ENCODE measurements at regions not wholly inside any gene's neighbourhood (a gene's known extent, or its start where the extent isn't known, plus 50 kb on each side); places are given as distances from the start of the nearest gene placed in this dataset.

GRCh38 chr2:236700703-236701102 is 131.1 kb downstream of the ACKR3 start:
- POLR2A ChIA-PET = no interaction called here
- H3K4me3 ChIP-seq (ENCODE audit: control insufficient read depth in 1 of 7, extremely low read depth in 1 of 7, insufficient read depth in 4 of 7, low read depth in 2 of 7, low read length in 6 of 7) = no peak overlapping the region
- H3K27ac ChIP-seq (ENCODE audit: insufficient read depth in 1 of 2, low read depth in 1 of 2, low read length in 2 of 2, poor library complexity in 1 of 2, severe bottlenecking in 2 of 2) = no peak overlapping the region
- H3K36me3 ChIP-seq (ENCODE audit: control insufficient read depth in 4 of 4, insufficient read depth in 4 of 4, low read length in 3 of 4) = no peaks in the 10 kb centered on the region
- CTCF ChIA-PET = no interaction called here
- DNase-seq = no peak
- no peaks in the 10 kb centered on the region for H3K9me3 ChIP-seq (ENCODE audit: control extremely low read depth in 1 of 5, control insufficient read depth in 4 of 5, insufficient read depth in 2 of 5, low read depth in 1 of 5, low read length in 4 of 5)
- no peaks in the 10 kb centered on the region for H3K4me1 ChIP-seq (ENCODE audit: control extremely low read depth in 1 of 4, control insufficient read depth in 4 of 4, insufficient read depth in 4 of 4, low read length in 3 of 4)
- peaks cover 0 to 4% (median 0%) of the 10 kb centered on the region in 5 experiments for H3K27me3 ChIP-seq (replicated peaks in 2 of 5; ENCODE audit: control insufficient read depth in 4 of 5, insufficient read depth in 5 of 5, low read length in 4 of 5)
- 100% methylated on average over 4 of the region's 4 CpGs for WGBS (ENCODE audit: insufficient coverage)

DNA sequence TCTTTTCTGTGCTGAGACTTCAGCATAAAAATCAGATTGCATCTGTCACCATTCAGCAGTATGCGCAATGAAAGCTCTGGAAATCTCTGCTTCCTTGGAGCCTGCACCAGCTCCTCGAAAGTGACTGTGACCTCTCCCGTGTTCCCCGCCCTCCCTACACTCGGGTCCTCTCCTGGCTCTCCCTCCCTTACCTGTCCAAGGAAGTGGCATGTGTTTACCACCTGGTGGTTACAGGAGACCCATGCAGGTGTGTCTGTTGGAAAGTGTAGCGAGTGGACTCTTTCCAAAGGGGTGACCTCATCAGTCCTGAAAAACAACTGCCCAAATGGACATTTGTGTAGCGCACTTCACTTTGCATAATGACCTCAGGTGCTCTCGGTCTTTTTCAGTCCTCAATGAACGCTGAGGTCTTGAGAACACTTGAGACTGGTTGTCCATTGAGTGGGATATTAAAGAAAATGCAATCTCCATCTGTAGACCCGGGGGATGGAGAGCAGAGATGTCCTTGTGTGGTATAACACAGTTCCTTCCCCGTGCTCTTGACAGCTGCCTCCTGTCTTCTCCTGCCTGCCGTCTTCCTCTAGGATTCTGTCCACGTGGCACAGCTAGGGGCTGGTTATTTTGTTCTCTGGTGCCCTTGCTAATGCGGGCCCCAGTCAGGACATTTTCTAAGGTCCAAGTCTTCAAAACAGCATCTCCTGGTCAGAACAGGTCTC is 133.2 kb downstream of the ACKR3 start:
- DNase-seq = no peak
- ChIA-PET POLR2A (interaction anchor here (0.5 kb wide), 1 partner anchor 298 kb away, joined by 3 read pairs; no protein-coding TSS in a partner anchor), CTCF (no interaction called here)
- no peaks in the 10 kb centered on the region for H3K36me3 ChIP-seq (ENCODE audit: control insufficient read depth in 4 of 4, insufficient read depth in 4 of 4, low read length in 3 of 4)
- 93% methylated on average over 8 of the region's 14 CpGs for WGBS (ENCODE audit: insufficient coverage)
- no peaks in the 10 kb centered on the region for H3K4me1 ChIP-seq (ENCODE audit: control extremely low read depth in 1 of 4, control insufficient read depth in 4 of 4, insufficient read depth in 4 of 4, low read length in 3 of 4)
- H3K4me3 ChIP-seq (ENCODE audit: control insufficient read depth in 1 of 7, extremely low read depth in 1 of 7, insufficient read depth in 4 of 7, low read depth in 2 of 7, low read length in 6 of 7) = no peak overlapping the region
- no peaks in the 10 kb centered on the region for H3K9me3 ChIP-seq (ENCODE audit: control extremely low read depth in 1 of 5, control insufficient read depth in 4 of 5, insufficient read depth in 2 of 5, low read depth in 1 of 5, low read length in 4 of 5)
- no peak overlapping the region for H3K27ac ChIP-seq (ENCODE audit: insufficient read depth in 1 of 2, low read depth in 1 of 2, low read length in 2 of 2, poor library complexity in 1 of 2, severe bottlenecking in 2 of 2)
- H3K27me3 ChIP-seq (replicated peaks in 2 of 5; ENCODE audit: control insufficient read depth in 4 of 5, insufficient read depth in 5 of 5, low read length in 4 of 5) = no peaks in the 10 kb centered on the region

- POLR2A ChIA-PET = no interaction called here
- Histone ChIP-seq H3K27me3 (replicated peaks in 2 of 5; ENCODE audit: control insufficient read depth in 4 of 5, insufficient read depth in 5 of 5, low read length in 4 of 5) (no peaks in the 10 kb centered on the region), H3K4me3 (ENCODE audit: control insufficient read depth in 1 of 7, extremely low read depth in 1 of 7, insufficient read depth in 4 of 7, low read depth in 2 of 7, low read length in 6 of 7) (no peak overlapping the region), H3K36me3 (ENCODE audit: control insufficient read depth in 4 of 4, insufficient read depth in 4 of 4, low read length in 3 of 4) (no peaks in the 10 kb centered on the region), H3K4me1 (ENCODE audit: control extremely low read depth in 1 of 4, control insufficient read depth in 4 of 4, insufficient read depth in 4 of 4, low read length in 3 of 4) (no peaks in the 10 kb centered on the region), H3K27ac (ENCODE audit: insufficient read depth in 1 of 2, low read depth in 1 of 2, low read length in 2 of 2, poor library complexity in 1 of 2, severe bottlenecking in 2 of 2) (no peak overlapping the region), H3K9me3 (ENCODE audit: control extremely low read depth in 1 of 5, control insufficient read depth in 4 of 5, insufficient read depth in 2 of 5, low read depth in 1 of 5, low read length in 4 of 5) (no peaks in the 10 kb centered on the region)
- CTCF ChIA-PET = no interaction called here
- 100% methylated on average over 2 of the region's 2 CpGs for WGBS (ENCODE audit: insufficient coverage)
- no peak for DNase-seq
These were observed 133.7 kb downstream of the ACKR3 start for GRCh38 chr2:236703373-236703709.

DNA sequence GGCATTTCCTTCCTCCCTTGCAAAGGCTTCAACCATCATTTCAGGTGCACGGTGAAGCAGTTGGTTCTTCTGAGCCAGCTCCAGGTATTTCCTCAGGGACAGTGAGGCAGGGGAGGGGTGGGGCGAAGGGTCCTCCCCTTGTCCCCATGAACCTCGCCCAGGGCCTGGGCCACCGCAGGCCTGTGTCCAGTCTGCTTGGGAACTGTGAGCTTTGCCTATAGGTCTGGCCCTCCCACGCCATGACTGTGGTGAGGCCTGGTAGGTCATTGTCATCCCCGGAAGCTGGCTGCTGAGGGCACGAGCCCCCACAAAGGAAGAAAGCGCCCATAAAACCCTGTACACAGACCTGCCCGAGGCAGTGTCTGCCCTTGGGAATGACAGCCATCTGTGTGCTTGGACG is 134.3 kb downstream of the ACKR3 start:
- Histone ChIP-seq H3K27me3 (replicated peaks in 2 of 5; ENCODE audit: control insufficient read depth in 4 of 5, insufficient read depth in 5 of 5, low read length in 4 of 5) (no peaks in the 10 kb centered on the region), H3K4me1 (ENCODE audit: control extremely low read depth in 1 of 4, control insufficient read depth in 4 of 4, insufficient read depth in 4 of 4, low read length in 3 of 4) (no peaks in the 10 kb centered on the region), H3K9me3 (ENCODE audit: control extremely low read depth in 1 of 5, control insufficient read depth in 4 of 5, insufficient read depth in 2 of 5, low read depth in 1 of 5, low read length in 4 of 5) (no peaks in the 10 kb centered on the region), H3K4me3 (ENCODE audit: control insufficient read depth in 1 of 7, extremely low read depth in 1 of 7, insufficient read depth in 4 of 7, low read depth in 2 of 7, low read length in 6 of 7) (no peak overlapping the region), H3K27ac (ENCODE audit: insufficient read depth in 1 of 2, low read depth in 1 of 2, low read length in 2 of 2, poor library complexity in 1 of 2, severe bottlenecking in 2 of 2) (no peak overlapping the region), H3K36me3 (ENCODE audit: control insufficient read depth in 4 of 4, insufficient read depth in 4 of 4, low read length in 3 of 4) (no peaks in the 10 kb centered on the region)
- POLR2A ChIA-PET = no interaction called here
- CTCF ChIA-PET = no interaction called here
- no peak for DNase-seq
- WGBS (ENCODE audit: insufficient coverage) = 90% methylated on average over 9 of the region's 10 CpGs

GRCh38 chr2:236704887-236705286 is 135.3 kb downstream of the ACKR3 start:
- Histone ChIP-seq H3K36me3 (ENCODE audit: control insufficient read depth in 4 of 4, insufficient read depth in 4 of 4, low read length in 3 of 4) (no peaks in the 10 kb centered on the region), H3K4me3 (ENCODE audit: control insufficient read depth in 1 of 7, extremely low read depth in 1 of 7, insufficient read depth in 4 of 7, low read depth in 2 of 7, low read length in 6 of 7) (no peak overlapping the region), H3K9me3 (ENCODE audit: control extremely low read depth in 1 of 5, control insufficient read depth in 4 of 5, insufficient read depth in 2 of 5, low read depth in 1 of 5, low read length in 4 of 5) (no peaks in the 10 kb centered on the region), H3K27me3 (replicated peaks in 2 of 5; ENCODE audit: control insufficient read depth in 4 of 5, insufficient read depth in 5 of 5, low read length in 4 of 5) (no peaks in the 10 kb centered on the region), H3K4me1 (ENCODE audit: control extremely low read depth in 1 of 4, control insufficient read depth in 4 of 4, insufficient read depth in 4 of 4, low read length in 3 of 4) (no peaks in the 10 kb centered on the region), H3K27ac (ENCODE audit: insufficient read depth in 1 of 2, low read depth in 1 of 2, low read length in 2 of 2, poor library complexity in 1 of 2, severe bottlenecking in 2 of 2) (no peak overlapping the region)
- CTCF ChIA-PET = no interaction called here
- no peak for DNase-seq
- 95% methylated on average over 6 of the region's 6 CpGs for WGBS (ENCODE audit: insufficient coverage)
- POLR2A ChIA-PET = no interaction called here

DNA sequence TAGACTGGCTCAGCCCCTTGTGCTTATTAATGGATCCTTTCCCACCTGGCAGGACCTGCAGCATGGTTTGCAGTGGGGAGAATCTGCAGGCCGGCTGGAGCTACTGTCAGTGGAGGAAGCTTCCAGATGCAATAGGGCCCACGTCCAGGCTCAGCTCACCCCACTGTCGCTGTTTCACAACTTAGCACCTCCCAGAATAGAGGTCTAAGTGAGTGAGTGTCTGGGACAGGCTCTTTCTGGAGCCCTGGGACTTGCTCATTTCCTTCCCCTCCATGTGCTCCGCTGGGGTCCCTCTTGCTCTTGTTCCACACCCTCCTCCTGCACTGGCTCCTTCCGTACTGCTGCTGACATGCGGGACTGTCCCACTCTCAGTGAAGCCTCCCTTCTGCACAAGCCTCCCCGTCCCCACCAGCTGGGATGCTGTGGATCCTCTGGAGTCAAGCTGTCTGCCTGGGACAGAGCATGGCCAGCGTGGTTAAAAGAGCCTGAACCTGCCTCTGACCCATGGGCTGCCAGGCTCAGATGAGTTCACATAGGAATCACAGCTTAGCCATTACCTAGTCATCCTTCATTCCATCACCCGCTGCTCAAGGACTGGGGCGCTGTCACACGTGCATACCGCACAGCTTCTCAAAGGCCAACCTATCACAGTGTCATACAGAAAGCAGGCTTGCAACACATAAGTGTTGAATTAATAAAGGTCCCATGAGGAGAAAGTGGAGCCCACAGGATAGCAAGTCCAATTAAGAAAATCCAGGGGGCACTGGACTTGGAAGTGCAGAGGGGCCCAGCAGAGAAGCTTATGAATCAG is 135.9 kb downstream of the ACKR3 start:
- over 99% methylated on average over 9 of the region's 12 CpGs for WGBS (ENCODE audit: insufficient coverage)
- H3K4me1 ChIP-seq (ENCODE audit: control extremely low read depth in 1 of 4, control insufficient read depth in 4 of 4, insufficient read depth in 4 of 4, low read length in 3 of 4) = no peaks in the 10 kb centered on the region
- DNase-seq = no peak
- no peaks in the 10 kb centered on the region for H3K9me3 ChIP-seq (ENCODE audit: control extremely low read depth in 1 of 5, control insufficient read depth in 4 of 5, insufficient read depth in 2 of 5, low read depth in 1 of 5, low read length in 4 of 5)
- ChIA-PET POLR2A (no interaction called here), CTCF (no interaction called here)
- no peaks in the 10 kb centered on the region for H3K27me3 ChIP-seq (replicated peaks in 2 of 5; ENCODE audit: control insufficient read depth in 4 of 5, insufficient read depth in 5 of 5, low read length in 4 of 5)
- no peak overlapping the region for H3K4me3 ChIP-seq (ENCODE audit: control insufficient read depth in 1 of 7, extremely low read depth in 1 of 7, insufficient read depth in 4 of 7, low read depth in 2 of 7, low read length in 6 of 7)
- H3K27ac ChIP-seq (ENCODE audit: insufficient read depth in 1 of 2, low read depth in 1 of 2, low read length in 2 of 2, poor library complexity in 1 of 2, severe bottlenecking in 2 of 2) = no peak overlapping the region
- no peaks in the 10 kb centered on the region for H3K36me3 ChIP-seq (ENCODE audit: control insufficient read depth in 4 of 4, insufficient read depth in 4 of 4, low read length in 3 of 4)

GRCh38 chr2:236706288-236706687 is 136.7 kb downstream of the ACKR3 start:
- no peak overlapping the region for H3K27ac ChIP-seq (ENCODE audit: insufficient read depth in 1 of 2, low read depth in 1 of 2, low read length in 2 of 2, poor library complexity in 1 of 2, severe bottlenecking in 2 of 2)
- no peaks in the 10 kb centered on the region for H3K4me1 ChIP-seq (ENCODE audit: control extremely low read depth in 1 of 4, control insufficient read depth in 4 of 4, insufficient read depth in 4 of 4, low read length in 3 of 4)
- H3K36me3 ChIP-seq (ENCODE audit: control insufficient read depth in 4 of 4, insufficient read depth in 4 of 4, low read length in 3 of 4) = no peaks in the 10 kb centered on the region
- no peaks in the 10 kb centered on the region for H3K9me3 ChIP-seq (ENCODE audit: control extremely low read depth in 1 of 5, control insufficient read depth in 4 of 5, insufficient read depth in 2 of 5, low read depth in 1 of 5, low read length in 4 of 5)
- H3K27me3 ChIP-seq (replicated peaks in 2 of 5; ENCODE audit: control insufficient read depth in 4 of 5, insufficient read depth in 5 of 5, low read length in 4 of 5) = no peaks in the 10 kb centered on the region
- POLR2A ChIA-PET = no interaction called here
- DNase-seq = no peak
- WGBS (ENCODE audit: insufficient coverage) = 97% methylated on average over 4 of the region's 7 CpGs
- CTCF ChIA-PET = no interaction called here
- no peak overlapping the region for H3K4me3 ChIP-seq (ENCODE audit: control insufficient read depth in 1 of 7, extremely low read depth in 1 of 7, insufficient read depth in 4 of 7, low read depth in 2 of 7, low read length in 6 of 7)
